KBM-7 (cell line): ENCODE measurements at regions not wholly inside any gene's neighbourhood (a gene's known extent, or its start where the extent isn't known, plus 50 kb on each side); places are given as distances from the start of the nearest gene placed in this dataset.
"Not testable (repeated sequence)": the region's sequence is repeated elsewhere in the genome, so short reads cannot be mapped to it uniquely, and the experiment has no call there.

Source experiments
- DNase-seq: peaks from one replicate; pipeline ENCODE4 v3.0.0-alpha.2; 2015
- in situ Hi-C: fragments of 300-500 bp; cut with MboI; formaldehyde crosslinking; loops from 2 replicates; pipeline ENCODE4 v1.14.3; 2020; ENCODE audit warnings: low sequenced_read_pairs, low pct_unique_long_range_greater_than_20kb, mixed read lengths

DNA sequence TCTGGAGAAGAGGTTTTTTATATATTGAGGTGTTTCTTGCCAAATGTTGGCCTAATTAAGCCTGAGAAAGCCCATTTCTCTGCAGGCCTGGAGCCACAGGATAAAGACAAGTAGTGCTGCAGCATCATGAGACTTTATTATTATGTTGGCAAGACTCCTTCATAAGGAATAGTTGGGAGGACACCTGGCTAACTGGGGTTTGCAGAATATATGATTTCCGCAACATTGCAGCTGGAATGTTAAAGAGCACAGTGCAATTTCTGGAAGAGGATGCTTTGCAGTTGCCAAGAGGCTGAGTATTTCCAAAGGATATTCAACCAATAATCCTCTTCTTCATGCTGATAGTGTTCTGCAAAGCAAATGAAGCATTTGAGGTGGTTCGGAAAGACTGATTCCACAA lies 1512.8 kb upstream of the LRRTM3 start:
- no peak for DNase-seq
- in situ Hi-C loops, result no loop called here

GRCh38 chr10:65415318-65415717 lies 1510.5 kb upstream of the LRRTM3 start:
- in situ Hi-C loops, result no loop called here

GRCh38 chr10:65416094-65416493 lies 1509.7 kb upstream of the LRRTM3 start:
- in situ Hi-C loops, result no loop called here
- DNase-seq, result no peak

More at GRCh38 chr10:65415318-65415717, 1510.5 kb upstream of the LRRTM3 start:
- DNase-seq, result no peak

GRCh38 chr10:65419629-65420028 lies 1506.2 kb upstream of the LRRTM3 start:
- no peak for DNase-seq
- in situ Hi-C loops, result no loop called here

DNA sequence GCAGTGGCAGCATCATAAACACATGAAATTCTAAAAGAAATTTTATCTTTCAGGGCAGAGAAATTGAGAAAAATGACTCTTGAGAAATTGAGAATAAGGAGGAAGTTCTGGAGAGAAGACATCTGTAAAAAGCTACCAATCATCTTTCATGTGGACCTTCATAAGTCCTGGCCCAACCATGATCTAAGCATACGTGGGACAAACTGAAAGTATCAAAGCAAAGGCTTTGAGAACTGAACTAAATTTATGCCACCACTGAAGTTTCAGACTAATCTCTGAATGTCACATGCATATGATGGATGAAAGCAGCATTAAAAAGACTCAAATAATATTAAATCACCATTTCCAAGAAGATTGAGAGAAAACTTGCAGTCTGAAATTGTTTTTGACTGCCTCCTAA lies 1502.8 kb upstream of the LRRTM3 start:
- DNase-seq, result no peak

GRCh38 chr10:65429381-65429780 lies 1496.5 kb upstream of the LRRTM3 start:
- DNase-seq, in situ Hi-C loops: not testable (repeated sequence)

More for the DNA sequence above, 1502.8 kb upstream of the LRRTM3 start:
- in situ Hi-C loops, result no loop called here

DNA sequence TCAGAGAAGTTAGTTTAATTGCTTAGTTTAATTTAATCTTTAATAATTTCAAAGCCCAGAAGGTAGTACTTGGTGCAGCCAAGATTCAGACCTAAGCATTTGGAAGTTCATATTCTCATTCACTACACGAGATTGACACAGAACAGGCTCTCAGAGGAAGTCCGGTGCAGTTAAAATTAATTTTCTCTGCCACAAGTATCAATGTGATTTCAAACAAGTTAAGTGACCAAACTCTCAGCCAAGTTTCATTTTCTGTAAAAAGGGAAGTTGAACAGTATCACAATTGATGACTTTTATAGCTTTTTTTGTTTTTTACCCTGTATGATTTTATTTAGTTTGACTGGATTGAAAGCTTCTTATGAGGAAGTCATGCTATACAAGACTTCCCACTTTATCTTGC lies 1494.9 kb upstream of the LRRTM3 start:
- DNase-seq, result peak; percentile 8
- in situ Hi-C loops, result no loop called here

GRCh38 chr10:65470986-65471385 lies 1454.8 kb upstream of the LRRTM3 start:
- DNase-seq, result no peak
- in situ Hi-C loops, result no loop called here

DNA sequence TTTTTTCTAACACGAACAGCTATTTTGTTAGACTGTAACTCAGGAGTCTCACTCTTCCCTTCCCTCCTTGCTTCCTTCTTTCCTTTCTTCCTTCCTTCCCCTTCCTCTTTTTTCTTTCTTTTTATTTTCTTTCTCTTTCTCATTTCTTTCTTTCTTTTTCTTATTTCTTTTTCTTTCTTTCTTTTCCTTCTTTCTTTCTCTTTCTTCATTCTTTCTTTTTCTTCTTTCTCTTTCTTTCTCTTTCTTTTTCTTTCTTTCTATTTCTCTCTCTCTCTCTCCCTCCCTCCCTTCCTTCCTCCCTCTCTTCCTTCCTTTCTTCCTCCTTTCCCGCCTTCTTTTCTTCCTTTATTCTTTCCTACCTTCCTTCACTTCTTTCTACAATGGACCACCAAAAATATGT lies 1443.0 kb upstream of the LRRTM3 start:
- DNase-seq, result no peak
- in situ Hi-C loops, result no loop called here

GRCh38 chr10:65491799-65492198 lies 1434.0 kb upstream of the LRRTM3 start:
- in situ Hi-C loops, result no loop called here
- DNase-seq, result no peak

DNA sequence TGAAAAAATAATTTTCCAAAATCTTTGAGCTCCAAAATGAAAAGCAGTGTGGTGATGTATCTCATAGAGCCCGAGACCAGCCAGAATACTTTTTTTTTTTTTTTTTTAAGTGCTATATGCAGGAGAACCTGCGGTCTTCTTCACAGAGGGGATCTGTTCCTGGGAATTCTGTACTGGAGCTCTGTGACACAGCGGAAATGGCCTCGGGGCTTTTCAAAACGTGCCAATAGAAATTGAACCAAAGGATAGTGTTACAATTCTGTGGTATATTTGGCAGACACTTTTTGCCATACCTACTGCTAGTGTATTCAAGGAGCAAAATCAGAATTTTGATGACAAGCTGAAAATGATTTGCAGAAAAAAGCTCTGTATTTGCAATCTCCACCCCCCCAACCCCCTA lies 1429.3 kb upstream of the LRRTM3 start:
- no peak for DNase-seq
- in situ Hi-C loops, result no loop called here

DNA sequence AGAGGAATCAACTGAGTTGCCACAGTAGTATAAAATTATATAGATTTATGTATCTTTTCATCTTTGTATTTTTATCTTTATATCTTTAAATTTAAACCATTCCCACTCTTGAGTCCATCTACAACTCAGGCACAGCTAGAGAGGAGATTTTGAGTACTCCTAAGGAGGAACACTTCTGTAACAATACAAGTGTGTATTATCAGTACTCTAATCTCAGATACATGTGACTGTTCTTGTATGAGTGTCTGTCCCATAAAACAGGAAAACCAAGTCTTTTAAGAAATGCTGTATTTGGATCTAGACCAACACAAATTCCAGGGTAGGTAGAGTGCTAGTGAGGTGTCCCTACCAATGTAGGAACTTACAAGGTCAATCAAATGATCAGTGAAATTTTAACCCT lies 1428.0 kb upstream of the LRRTM3 start:
- DNase-seq, result no peak
- in situ Hi-C loops, result no loop called here

- in situ Hi-C loops, result no loop called here
- no peak for DNase-seq
Measured at GRCh38 chr10:65500716-65501115, 1425.1 kb upstream of the LRRTM3 start.

DNA sequence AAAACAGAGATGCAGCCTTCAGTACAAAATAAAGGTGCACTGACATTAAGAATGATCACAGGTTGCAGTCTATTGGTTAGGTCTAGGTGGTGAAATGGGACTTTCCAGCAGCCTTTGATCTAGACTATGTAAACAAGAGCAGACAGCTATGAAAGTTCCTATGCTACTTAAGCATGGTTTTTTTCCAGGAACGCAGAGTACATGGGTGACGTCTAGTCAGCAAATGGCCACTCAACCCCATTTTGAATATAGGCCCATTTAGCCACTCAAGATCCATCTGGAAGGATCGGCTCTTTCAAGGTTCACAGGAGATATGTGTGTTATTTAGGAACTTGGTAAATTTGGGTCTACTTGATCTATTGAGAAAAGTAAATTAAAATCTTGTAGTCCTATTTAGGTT lies 1424.6 kb upstream of the LRRTM3 start:
- no peak for DNase-seq
- in situ Hi-C loops, result no loop called here

DNA sequence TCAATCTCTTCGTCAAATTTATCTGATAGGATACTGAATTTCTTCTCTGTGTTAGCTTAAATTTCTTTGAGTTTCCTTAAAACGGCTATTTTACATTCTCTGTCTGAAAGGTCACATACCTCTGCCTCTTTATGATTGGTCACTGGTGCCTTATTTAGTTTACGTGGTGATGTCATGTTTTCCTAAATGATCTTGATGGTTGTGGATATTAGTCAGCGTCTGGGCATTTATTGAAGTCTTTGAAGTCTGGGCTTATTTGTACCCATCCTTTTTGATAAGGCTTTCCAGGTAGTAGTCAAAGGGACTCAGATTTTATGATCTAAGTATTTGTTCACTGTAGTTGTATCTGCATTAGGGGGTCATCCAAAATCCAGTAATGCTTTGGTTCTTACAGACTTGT lies 1407.5 kb upstream of the LRRTM3 start:
- DNase-seq, result no peak

GRCh38 chr10:65528986-65529385 lies 1396.8 kb upstream of the LRRTM3 start:
- in situ Hi-C loops, result no loop called here
- DNase-seq, result no peak

More for the DNA sequence above, 1407.5 kb upstream of the LRRTM3 start:
- in situ Hi-C loops, result no loop called here

DNA sequence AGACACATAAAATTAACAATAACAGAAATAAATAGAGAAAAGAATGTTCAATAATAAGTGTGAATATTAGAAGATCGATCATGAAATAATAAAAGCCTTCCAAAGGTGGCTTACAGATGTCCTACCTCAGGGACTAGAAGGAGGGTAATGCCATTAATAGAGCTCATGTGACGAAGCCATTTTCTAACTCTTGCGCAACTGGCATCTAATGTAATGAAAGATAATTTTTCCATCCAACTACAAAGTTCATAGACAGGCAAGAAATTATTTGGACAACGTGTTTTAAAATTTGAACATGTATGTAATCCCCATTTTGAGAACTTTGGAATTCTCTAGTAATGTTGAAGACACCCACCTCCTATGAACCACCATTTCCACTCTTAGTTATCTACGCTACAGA lies 1394.3 kb upstream of the LRRTM3 start:
- in situ Hi-C loops, result no loop called here
- no peak for DNase-seq

DNA sequence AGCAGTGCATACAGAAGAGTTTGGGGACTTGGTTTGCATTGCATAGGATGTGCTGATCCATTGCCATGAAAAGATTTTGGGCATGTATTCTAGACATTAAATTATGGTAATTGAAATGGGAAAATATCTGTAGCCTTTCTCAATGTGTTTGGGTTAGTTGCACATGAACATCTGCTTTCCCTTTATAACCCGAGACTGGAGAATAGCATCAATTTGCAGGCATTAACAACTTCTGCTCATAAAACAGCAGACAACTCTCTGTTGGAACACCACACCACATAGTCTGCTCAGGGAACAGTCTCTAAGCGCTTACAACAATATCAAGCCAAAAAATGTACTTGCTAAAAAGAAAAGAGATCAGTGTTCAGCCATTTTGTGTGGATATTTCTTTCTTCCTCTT lies 1391.1 kb upstream of the LRRTM3 start:
- DNase-seq, result no peak
- in situ Hi-C loops, result no loop called here

- in situ Hi-C loops, result no loop called here
- no peak for DNase-seq
Measured at GRCh38 chr10:65544756-65545155, 1381.1 kb upstream of the LRRTM3 start.

DNA sequence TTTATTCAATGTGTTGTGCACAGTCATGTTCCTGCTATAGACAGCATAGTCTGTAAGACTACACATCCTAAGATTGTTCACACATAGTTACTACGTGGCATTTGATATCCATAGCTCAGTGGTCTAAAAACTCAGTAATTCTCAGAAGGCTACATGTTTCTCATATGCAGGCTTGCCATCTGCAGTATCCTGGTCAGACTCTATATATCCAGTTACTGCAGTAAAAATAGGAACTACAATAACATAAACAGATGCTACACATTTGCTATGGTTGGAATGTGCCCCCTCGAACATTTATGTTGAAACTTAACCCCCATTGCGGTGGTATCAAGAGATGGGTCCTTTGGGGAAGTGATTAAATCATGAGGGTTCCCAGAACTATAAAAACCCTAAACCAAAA lies 1377.8 kb upstream of the LRRTM3 start:
- no peak for DNase-seq
- in situ Hi-C loops, result no loop called here

DNA sequence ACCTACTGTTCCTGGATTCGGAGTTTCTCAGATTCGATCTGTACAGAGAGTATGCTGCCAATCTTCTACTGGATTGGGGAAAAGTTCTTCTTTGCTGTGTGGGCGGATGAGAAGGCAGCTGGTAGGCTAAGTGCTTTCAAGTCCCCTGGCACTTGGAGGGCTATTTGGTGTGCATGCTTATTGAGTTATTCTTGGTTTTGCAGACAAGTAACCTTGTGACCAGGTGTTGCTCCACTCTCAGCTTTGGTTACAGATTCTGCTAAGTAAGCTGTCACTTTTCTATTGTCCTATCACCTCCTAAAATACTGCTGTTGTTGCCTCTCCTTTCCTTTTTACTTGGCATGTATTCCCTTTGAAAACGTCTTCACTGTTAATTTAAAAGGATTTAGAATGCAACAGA lies 1375.1 kb upstream of the LRRTM3 start:
- DNase-seq, result no peak
- in situ Hi-C loops, result no loop called here

- in situ Hi-C loops, result no loop called here
- DNase-seq, result no peak
Measured at GRCh38 chr10:65555192-65555591, 1370.6 kb upstream of the LRRTM3 start.
